Breast epithelium (tissue), 3 donors: ENCODE measurements at regions not wholly inside any gene's neighbourhood (a gene's known extent, or its start where the extent isn't known, plus 50 kb on each side); places are given as distances from the start of the nearest gene placed in this dataset.

Experiments used
- CTCF ChIP-seq, 3 donors: fragments of 450-650 bp; IDR thresholded peaks; one replicate each; pipeline ENCODE4 v1.5.1; 2016 to 2017; ENCODE audit warnings: antibody characterized with exemption in 3 of 3, mild to moderate bottlenecking in 3 of 3, moderate library complexity in 3 of 3
- POLR2A ChIP-seq: fragments of 450-650 bp; IDR thresholded peaks from one replicate; pipeline ENCODE4 v1.6.1; 2016; ENCODE audit warnings: antibody characterized with exemption, mild to moderate bottlenecking, moderate library complexity
- POLR2AphosphoS5 ChIP-seq, 3 donors: sonication (generic); formaldehyde crosslinking; IDR thresholded peaks; one replicate each; pipeline ENCODE4 v1.6.1; 2017; ENCODE audit warnings: antibody characterized with exemption in 3 of 3

DNA sequence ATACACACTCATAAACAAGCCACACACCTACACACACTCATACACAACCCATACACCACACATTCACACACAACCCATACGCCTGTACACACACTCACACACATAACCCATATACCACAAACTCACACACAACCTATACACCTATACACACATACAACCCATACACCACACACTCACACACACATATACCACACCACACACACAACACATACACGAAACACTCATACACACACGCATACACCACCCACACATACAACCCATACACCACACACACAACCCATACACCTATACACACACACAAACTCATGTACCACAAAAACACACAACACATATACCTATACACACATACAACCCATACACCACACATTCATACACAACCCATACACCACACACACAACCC is 164.3 kb downstream of the TMEM121 start:
- no peak for TF ChIP-seq CTCF (IDR thresholded peaks at IDR 0.05)
- no peak for TF ChIP-seq POLR2AphosphoS5 (IDR thresholded peaks at IDR 0.05)
- TF ChIP-seq POLR2A: no peak
